Mucosa of descending colon (tissue), 3 donors: ENCODE measurements at regions not wholly inside any gene's neighbourhood (a gene's known extent, or its start where the extent isn't known, plus 50 kb on each side); places are given as distances from the start of the nearest gene placed in this dataset.

Source experiments
- ATAC-seq: fragments of 200-7000 bp; cut with Tn5 transposase; one replicate; pipeline ENCODE4 v1.9.1; 2020; ENCODE audit warnings: mild to moderate bottlenecking, moderate library complexity
- DNase-seq, 3 donors: peaks; one replicate each; pipeline ENCODE4 v3.0.0-alpha.2; 2020
- H3K36me3 ChIP-seq: fragments of 200-600 bp; one replicate; pipeline ENCODE4 v1.8.0; 2021; ENCODE audit warnings: low read depth, mild to moderate bottlenecking
- H3K4me1 ChIP-seq: fragments of 200-600 bp; one replicate; pipeline ENCODE4 v1.8.0; 2021; ENCODE audit warnings: low read depth, mild to moderate bottlenecking
- H3K4me3 ChIP-seq: fragments of 200-600 bp; one replicate; pipeline ENCODE4 v1.8.0; 2021; ENCODE audit warnings: mild to moderate bottlenecking
- H3K9me3 ChIP-seq: fragments of 200-600 bp; one replicate; pipeline ENCODE4 v1.8.0; 2021; ENCODE audit warnings: mild to moderate bottlenecking
- CTCF ChIP-seq: fragments of 200-600 bp; IDR thresholded peaks from one replicate; pipeline ENCODE4 v1.8.0; 2022; ENCODE audit warnings: antibody characterized with exemption, mild to moderate bottlenecking
- intact Hi-C, 2 donors: fragments of 100-400 bp; cut with DNase I in 1 of 2; cut with micrococcal nuclease in 1 of 2; formaldehyde crosslinking; loops; one replicate each; pipeline versions ENCODE4 v1.11.0 to v1.11.1; 2022; cut with DNase I, micrococcal nuclease
- donor health status: DM: no; HTN: no; CAD: no; lungs with moderate emphysema.
- donor health status: DM: no; HTN: no; CAD: no.
- donor health status: DM: no; HTN: yes; CAD: no.

GRCh38 chr14:86305058-86305457 is 775.1 kb downstream of the FLRT2 start:
- Histone ChIP-seq H3K9me3 (peaks cover 22% of the 10 kb centered on the region), H3K36me3 (no peaks in the 10 kb centered on the region), H3K4me1 (no peaks in the 10 kb centered on the region), H3K4me3 (no peak overlapping the region)
- TF ChIP-seq CTCF, result no peak
- intact Hi-C loops, result no loop called here
- ATAC-seq (no peak), DNase-seq (no peak)

GRCh38 chr14:86299994-86300393 is 770.0 kb downstream of the FLRT2 start:
- DNase-seq (no peak), ATAC-seq (no peak)
- H3K4me1 ChIP-seq, result no peaks in the 10 kb centered on the region
- intact Hi-C loops, result no loop called here
- H3K4me3 ChIP-seq, result no peak overlapping the region
- no peak for TF ChIP-seq CTCF
- H3K9me3 ChIP-seq, result peaks cover 50% of the 10 kb centered on the region
- no peaks in the 10 kb centered on the region for H3K36me3 ChIP-seq

GRCh38 chr14:86296173-86296572 is 766.2 kb downstream of the FLRT2 start:
- Histone ChIP-seq H3K4me1 (no peaks in the 10 kb centered on the region), H3K36me3 (no peaks in the 10 kb centered on the region), H3K4me3 (no peak overlapping the region), H3K9me3 (peaks cover 40% of the 10 kb centered on the region)
- DNase-seq (no peak), ATAC-seq (no peak)
- TF ChIP-seq CTCF, result no peak
- intact Hi-C loops, result no loop called here

- intact Hi-C loops, result no loop called here
- no peak overlapping the region for H3K4me3 ChIP-seq
- no peak for DNase-seq
- H3K9me3 ChIP-seq, result peaks cover 13% of the 10 kb centered on the region
- TF ChIP-seq CTCF, result no peak
- no peaks in the 10 kb centered on the region for H3K4me1 ChIP-seq
- no peaks in the 10 kb centered on the region for H3K36me3 ChIP-seq
- ATAC-seq, result no peak
Measured at GRCh38 chr14:86288336-86288735, 758.4 kb downstream of the FLRT2 start.

- ATAC-seq (no peak), DNase-seq (no peak)
- no peak for TF ChIP-seq CTCF
- Histone ChIP-seq H3K4me3 (no peak overlapping the region), H3K36me3 (no peaks in the 10 kb centered on the region), H3K4me1 (no peaks in the 10 kb centered on the region), H3K9me3 (peaks cover 51% of the 10 kb centered on the region)
- intact Hi-C loops, result no loop called here
Measured at GRCh38 chr14:86279405-86279804, 749.5 kb downstream of the FLRT2 start.

GRCh38 chr14:86257973-86258372 is 728.0 kb downstream of the FLRT2 start:
- no peak overlapping the region for H3K4me3 ChIP-seq
- H3K36me3 ChIP-seq, result no peaks in the 10 kb centered on the region
- DNase-seq (no peak), ATAC-seq (no peak)
- H3K9me3 ChIP-seq, result peaks cover 15% of the 10 kb centered on the region
- H3K4me1 ChIP-seq, result no peaks in the 10 kb centered on the region
- no peak for TF ChIP-seq CTCF
- intact Hi-C loops, result no loop called here
